ENCODE measurements at regions not wholly inside any gene's neighbourhood (a gene's known extent, or its start where the extent isn't known, plus 50 kb on each side); places are given as distances from the start of the nearest gene placed in this dataset.
A peak's percentile ranks its signal among the peaks of the same experiment; 100 is the strongest.

GRCh38 chr2:19785867-19786266 is 115.9 kb downstream of the TTC32 start:
- Histone ChIP-seq H3K23ac (ENCODE audit: insufficient read length, low read depth, low read length) (no peak overlapping the region), H4K20me1 (ENCODE audit: control insufficient read depth, insufficient read depth, insufficient read length) (no peaks in the 10 kb centered on the region), H3K56ac (ENCODE audit: insufficient read length, low read depth, low read length) (no peak overlapping the region), H3K27ac (ENCODE audit: insufficient read length, low read depth, low read length) (no peak overlapping the region), H3K79me2 (ENCODE audit: insufficient read depth, low read length) (no peaks in the 10 kb centered on the region), H3K4me2 (ENCODE audit: insufficient read depth, insufficient read length, low read length) (no peak overlapping the region), H3K27me3 (ENCODE audit: insufficient read depth, low read length) (no peaks in the 10 kb centered on the region; the same call in 1 of the 2 replicates), H4K91ac (ENCODE audit: insufficient read length, low read depth, low read length) (no peak overlapping the region), H3K14ac (ENCODE audit: insufficient read depth, low read length) (no peak overlapping the region), H3K23me2 (ENCODE audit: insufficient read length, low read depth, low read length, poor library complexity, severe bottlenecking) (no peaks in the 10 kb centered on the region), H3K79me1 (ENCODE audit: insufficient read depth, low read depth, low read length, poor library complexity, severe bottlenecking) (no peaks in the 10 kb centered on the region), H4K8ac (replicated peaks; ENCODE audit: insufficient read length, low read depth, low read length) (no peak overlapping the region), H3K4ac (ENCODE audit: low read depth, low read length) (no peak overlapping the region), H2AK5ac (ENCODE audit: insufficient read length, low read length) (no peak overlapping the region), H2BK5ac (ENCODE audit: insufficient read length, low read length) (no peak overlapping the region), H2BK120ac (ENCODE audit: low read depth, low read length, poor library complexity, severe bottlenecking) (no peak overlapping the region), H2BK12ac (ENCODE audit: insufficient read length, low read depth, low read length) (no peak overlapping the region), H3K18ac (ENCODE audit: insufficient read length, low read depth, low read length) (no peak overlapping the region), H3T11ph (ENCODE audit: low read length) (no peak overlapping the region), H3K9me3 (ENCODE audit: control insufficient read depth, low read depth, low read length) (no peaks in the 10 kb centered on the region), H2BK15ac (ENCODE audit: low read depth, low read length) (no peak overlapping the region), H2AFZ (ENCODE audit: low read length) (no peak overlapping the region), H4K5ac (ENCODE audit: insufficient read length, low read depth, low read length) (no peak overlapping the region), H3K9ac (ENCODE audit: extremely low read depth, insufficient read length, low read length) (no peak overlapping the region), H2BK20ac (ENCODE audit: low read depth, low read length, poor library complexity, severe bottlenecking) (no peak overlapping the region), H3K4me1 (ENCODE audit: insufficient read depth, low read length) (peaks cover 9% of the 10 kb centered on the region; the same call in 1 of the 2 replicates)
- no peak for DNase-seq
- no CpG with 5 or more reads among the region's 4 CpGs for WGBS (ENCODE audit: extremely low coverage, insufficient read length, low lambda C conversion rate)
- Mint-ChIP-seq H3K36me3 (ENCODE audit: insufficient read depth in 1 of 3, low read depth in 3 of 3) (no peaks in the 10 kb centered on the region; a peak in 2 of 7 replicates), H3K4me3 (no peak overlapping the region), H3K27ac (peak overlapping the region in 2 of 3 experiments; percentile 36 to 70; a peak in 4 of 7 replicates), H3K9me3 (no peaks in the 10 kb centered on the region), H3K27me3 (ENCODE audit: low read depth) (peaks cover 8% of the 10 kb centered on the region), H3K4me1 (peaks cover 19 to 24% of the 10 kb centered on the region in 2 experiments)
- TF ChIP-seq CTCF (conservative IDR thresholded peaks at IDR 0.05): no peak

Measured in H9 (cell line).